ENCODE measurements at regions not wholly inside any gene's neighbourhood (a gene's known extent, or its start where the extent isn't known, plus 50 kb on each side); places are given as distances from the start of the nearest gene placed in this dataset.

DNA sequence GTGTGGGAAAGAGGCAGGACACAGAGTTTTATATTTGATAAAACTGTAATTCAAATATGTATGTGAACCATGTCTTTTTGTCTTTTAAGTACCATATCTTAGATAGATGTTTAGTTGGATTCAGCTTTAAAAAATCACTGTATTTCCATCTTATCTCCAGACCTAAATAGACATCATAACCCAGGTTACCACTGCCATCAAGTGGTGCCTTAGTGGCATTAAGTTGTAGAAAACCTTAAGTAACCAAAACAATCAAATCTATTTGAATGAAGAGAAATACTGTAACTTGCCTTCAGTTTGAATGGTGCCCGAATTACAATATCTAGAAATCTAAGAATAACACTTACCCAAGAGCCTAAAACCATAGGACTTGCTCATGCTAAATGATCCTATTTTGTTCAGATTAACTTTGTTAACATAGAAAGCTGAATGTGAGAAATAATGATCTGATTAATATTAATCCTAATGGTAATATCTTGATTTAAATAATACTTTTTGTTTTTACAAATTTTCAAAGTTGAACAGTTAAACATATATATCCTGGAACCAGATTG is 92.5 kb upstream of the MAP2 start:
- TF ChIP-seq, protein P1, sequence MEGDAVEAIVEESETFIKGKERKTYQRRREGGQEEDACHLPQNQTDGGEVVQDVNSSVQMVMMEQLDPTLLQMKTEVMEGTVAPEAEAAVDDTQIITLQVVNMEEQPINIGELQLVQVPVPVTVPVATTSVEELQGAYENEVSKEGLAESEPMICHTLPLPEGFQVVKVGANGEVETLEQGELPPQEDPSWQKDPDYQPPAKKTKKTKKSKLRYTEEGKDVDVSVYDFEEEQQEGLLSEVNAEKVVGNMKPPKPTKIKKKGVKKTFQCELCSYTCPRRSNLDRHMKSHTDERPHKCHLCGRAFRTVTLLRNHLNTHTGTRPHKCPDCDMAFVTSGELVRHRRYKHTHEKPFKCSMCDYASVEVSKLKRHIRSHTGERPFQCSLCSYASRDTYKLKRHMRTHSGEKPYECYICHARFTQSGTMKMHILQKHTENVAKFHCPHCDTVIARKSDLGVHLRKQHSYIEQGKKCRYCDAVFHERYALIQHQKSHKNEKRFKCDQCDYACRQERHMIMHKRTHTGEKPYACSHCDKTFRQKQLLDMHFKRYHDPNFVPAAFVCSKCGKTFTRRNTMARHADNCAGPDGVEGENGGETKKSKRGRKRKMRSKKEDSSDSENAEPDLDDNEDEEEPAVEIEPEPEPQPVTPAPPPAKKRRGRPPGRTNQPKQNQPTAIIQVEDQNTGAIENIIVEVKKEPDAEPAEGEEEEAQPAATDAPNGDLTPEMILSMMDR (IDR thresholded peaks at IDR 0.05): no peak
- no peak for TF ChIP-seq POLR2A (IDR thresholded peaks at IDR 0.05)

All from uterus (tissue), 2 donors.